NCI-H345 treated with DMSO at 0.1 percent for 48 hours (cell line): ENCODE measurements at regions not wholly inside any gene's neighbourhood (a gene's known extent, or its start where the extent isn't known, plus 50 kb on each side); places are given as distances from the start of the nearest gene placed in this dataset.

Experiments used
- DNase-seq: peaks from one replicate; lab custom pipeline; 2025; ENCODE audit not compliant: unreplicated experiment; lab: John Stamatoyannopoulos, UW

DNA sequence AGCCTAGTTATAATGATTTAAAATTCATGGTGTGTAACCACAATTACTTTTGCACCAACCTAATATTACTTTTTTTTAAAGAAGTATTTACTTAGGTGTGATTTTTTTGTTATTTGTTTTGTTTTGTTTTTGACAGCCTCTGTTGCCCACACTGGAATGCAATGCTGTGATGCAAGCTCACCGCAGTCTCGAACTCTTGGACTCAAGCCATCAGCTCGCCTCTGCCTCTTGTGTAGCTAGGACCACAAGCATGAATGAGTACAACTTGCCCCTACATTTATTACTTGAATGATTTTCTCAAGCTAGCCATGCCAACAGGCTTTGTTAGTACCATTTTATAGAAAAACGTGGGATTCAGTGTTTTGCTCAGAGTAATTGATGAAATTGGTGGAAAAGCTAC, 488.8 kb upstream of the CPEB2 start:
- DNase-seq, result no peak

DNA sequence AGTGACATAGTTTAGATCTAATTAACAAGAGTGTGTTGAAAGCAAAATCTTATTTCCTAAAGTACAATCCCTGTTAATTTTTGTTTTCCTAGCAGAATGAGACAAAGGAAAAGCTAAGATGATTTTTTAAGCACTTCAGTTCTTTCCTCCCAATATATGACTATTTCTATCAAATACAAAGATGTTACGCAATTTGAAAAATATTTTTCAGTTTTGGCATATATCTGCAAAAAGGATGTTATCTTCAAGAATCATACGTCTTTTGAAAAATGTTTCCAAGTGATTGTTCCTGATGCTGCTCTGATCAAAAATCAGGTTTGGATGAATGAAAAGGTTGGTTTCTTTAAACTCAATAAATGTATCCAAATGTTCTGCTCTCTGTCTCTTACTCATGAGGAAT, 486.7 kb upstream of the CPEB2 start:
- DNase-seq, result no peak

DNA sequence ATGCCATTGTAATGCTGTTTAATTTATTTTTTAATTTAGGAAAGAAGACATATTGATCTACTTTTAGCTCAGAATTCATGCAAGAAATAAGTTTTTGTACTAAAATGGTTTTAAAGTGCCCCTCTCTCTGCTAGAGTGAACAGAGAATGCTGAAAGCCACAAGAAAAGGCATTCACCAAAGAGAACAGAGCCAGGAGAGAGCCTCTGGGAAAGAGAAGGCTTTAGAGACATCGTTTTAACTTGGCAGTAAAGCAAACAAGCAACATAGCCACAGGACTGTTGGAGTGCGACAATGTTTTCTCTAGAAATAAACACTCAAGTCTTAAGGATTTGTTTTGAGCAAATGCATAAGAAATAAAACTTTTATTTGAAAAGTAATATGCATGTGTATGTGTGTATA, 484.1 kb upstream of the CPEB2 start:
- DNase-seq, result no peak

DNA sequence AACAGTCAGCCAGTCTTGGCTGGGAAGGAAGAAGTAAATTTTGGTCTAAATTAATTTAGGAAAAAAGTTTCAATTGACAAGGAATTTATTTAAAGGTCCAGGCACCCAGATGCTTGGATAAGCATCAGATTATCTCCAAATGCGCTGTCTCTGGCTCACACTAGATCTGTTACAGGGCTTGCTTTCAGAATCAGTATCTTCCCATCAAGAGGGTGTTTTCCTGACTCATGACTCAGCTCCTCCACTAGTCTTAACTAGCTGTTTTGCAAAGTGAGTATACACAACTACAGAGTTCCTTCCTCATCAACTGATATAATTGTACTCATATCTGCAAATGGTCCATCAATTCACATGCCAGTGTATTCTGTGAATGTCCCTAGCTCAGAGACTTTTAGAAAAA, 482.1 kb upstream of the CPEB2 start:
- DNase-seq, result no peak

DNA sequence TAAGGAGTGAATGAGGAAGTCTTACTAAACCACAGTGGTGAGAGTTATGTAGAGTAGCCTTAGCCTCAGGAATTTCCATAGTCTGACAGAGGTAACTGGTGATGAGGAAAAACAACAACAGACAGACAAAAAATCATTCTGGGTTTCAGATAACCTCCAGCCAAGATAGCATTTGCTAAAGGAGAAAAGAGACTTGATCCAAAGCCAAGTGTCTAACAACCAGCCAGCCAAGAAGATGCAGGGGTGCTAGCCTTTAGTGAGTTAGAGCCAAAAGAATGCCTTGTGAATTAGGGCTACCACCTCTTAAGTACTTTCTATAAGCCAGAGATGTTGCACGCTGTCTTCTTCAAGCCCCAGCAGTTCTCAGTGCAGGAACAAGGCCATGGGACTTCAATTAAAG, 478.0 kb upstream of the CPEB2 start:
- DNase-seq, result no peak

DNA sequence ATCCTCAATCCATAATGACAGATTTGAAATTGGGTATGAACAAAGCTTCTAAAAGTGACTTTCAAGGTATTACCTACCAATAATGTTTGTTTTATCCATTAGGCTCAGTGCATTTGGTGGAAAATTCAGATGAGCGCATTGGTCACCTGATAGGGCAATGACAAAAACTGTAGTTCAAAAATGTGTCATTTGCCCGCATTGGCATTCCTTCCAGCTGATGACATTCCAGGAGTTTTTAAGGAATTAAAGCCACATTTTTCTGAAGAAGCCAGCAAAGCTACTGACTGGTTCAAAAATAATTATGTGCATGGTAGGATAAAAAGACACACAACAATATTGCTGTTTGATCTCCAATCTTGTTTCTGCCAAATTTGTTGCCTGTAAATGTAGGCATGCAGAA, 473.4 kb upstream of the CPEB2 start:
- DNase-seq, result no peak

DNA sequence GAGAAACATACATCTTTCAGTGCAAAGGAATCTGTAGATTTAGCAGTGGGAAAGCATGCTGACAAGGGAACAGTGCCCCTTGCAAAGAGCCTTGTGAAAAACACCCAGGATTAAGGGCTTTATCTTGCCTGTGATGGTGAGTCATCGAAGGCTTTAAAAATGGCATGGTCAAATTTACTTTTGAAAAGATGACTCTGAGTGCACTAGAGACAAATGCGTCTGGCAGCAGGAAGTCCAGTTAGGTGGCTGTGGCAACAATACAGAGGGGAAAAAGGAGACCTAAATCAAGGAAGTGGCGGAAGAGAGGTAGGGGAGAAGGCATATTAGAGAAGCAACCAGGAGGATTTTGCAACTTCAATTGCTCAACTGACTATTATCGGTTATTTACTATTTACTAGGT, 472.6 kb upstream of the CPEB2 start:
- no peak for DNase-seq

DNA sequence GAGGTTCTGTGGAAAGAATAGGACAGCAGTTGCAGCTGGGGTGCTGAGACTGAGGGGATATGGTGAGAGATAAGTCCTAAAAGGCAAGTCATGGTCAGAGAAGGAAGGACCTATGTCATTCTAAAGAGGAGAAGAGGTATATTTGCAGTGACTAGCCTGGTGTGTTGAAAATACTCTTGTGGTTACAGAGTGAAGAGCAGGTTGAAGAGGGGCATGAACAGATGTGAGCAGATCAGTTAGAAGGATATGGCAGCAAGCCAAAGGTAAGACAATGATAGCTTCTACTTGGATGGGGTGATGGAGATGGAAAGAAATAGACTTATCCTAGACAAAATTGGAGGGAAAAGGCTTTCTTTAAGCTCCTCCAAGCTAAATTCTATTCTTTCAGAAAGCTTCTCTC, 469.8 kb upstream of the CPEB2 start:
- peak; percentile 91 for DNase-seq

DNA sequence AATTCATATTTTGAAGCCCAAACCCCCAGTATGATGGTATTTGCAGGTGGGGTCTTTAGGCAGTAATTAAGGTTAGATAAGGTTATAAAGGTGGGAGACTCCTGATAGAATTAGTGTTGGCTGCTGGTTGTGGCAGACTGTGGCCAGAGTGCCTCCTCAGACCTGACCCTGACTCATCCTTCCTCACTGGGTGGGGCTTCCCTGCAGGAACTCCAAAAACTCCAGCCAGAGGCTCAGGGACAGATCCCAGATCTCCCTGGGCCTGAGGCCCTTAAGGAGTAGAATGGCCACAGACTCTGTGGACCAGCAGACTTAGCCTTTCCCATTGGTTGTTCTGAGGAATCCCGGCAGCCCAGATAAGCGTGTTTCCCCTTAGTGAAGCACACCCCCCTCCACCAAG, 463.0 kb upstream of the CPEB2 start:
- DNase-seq, result no peak

DNA sequence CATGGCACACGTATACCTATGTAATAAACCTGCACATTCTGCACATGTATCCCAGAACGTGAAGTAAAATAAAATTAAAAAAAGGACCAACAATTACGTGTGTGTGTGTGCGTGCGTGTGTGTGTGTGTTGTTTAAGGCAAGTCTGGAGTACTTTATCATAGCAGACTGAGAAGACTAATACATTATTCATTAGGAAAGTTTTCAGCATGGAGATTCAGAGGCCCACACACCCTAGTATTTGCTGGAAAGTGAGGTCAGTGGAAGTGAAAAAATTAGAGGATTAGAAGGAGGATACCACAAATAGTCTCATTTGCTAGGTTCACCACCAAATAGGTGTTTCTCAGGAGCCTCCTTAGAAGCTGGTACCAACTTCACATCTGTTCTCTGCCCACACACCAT, 457.1 kb upstream of the CPEB2 start:
- DNase-seq, result no peak

DNA sequence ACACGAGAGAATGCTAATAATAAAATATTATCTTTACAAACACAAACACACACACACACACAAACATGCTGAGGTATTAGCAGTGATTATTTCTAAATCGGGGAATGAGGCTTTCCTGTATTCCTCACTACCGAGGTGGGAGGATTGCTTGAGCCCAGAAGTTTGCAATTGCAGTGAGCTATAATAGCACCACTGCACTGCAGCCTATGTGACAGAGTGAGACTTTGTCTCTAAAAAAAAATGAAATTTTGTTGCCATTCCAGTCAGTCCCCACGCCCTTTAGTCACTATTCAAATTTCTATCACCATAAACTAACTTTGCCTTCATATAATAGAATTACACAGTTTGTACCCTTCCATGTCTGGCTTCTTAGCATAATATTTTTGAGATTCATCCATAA, 456.5 kb upstream of the CPEB2 start:
- DNase-seq, result no peak

DNA sequence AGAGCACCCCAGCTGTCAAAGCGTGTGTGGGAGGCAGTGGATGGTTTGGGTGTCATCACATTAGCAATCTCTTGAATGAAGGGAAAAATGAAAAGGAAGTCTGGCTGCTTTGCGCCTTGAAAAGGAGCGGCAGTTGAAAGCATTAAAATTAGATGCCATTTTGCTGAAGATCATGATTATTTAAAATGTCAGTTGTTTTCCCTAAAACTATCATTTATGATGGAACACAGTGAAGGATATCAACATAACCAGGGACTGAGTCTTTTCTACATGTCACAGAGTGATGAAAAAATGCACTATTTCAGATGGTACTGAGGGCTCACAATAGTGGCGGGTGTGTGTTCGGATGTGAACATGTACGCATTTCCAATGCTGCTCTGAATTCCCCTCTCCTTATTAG, 450.2 kb upstream of the CPEB2 start:
- no peak for DNase-seq

DNA sequence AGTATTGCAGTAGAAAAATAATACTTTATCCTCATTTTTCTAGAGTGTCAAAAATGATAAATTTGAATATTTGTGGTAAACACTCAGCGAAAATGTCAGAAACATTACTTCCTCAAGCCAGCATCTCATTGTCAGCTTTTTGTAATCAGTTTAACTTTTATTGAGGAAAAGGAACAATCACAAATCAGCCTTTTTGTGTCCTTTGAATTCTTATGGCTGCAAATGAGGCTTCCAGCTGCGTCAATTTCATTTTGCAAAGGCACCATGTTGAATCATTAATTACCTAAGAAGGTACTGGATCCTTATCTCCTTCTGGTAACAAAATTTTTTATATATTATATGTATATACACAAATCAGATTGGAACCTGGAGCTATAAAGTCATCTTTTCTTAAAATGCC, 442.6 kb upstream of the CPEB2 start:
- DNase-seq, result no peak

DNA sequence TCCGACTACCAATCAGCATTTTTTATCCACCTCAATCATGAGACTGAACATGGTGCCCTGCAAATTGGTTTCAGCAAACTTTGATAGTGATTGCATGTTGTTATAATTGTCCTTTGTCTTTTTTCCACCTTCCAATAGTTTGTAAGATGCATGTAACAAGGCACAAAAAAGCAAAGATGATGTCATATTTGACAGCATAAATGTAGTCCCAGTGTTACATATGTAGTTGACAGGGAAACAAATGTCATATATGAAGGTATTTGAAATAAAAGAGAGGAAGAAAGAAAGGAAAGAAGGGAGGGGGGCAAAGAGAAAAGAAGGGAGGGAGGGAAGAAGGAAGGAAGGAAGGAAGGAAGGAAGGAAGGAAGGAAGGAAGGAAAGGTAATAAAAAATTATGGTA, 441.7 kb upstream of the CPEB2 start:
- DNase-seq, result no peak

DNA sequence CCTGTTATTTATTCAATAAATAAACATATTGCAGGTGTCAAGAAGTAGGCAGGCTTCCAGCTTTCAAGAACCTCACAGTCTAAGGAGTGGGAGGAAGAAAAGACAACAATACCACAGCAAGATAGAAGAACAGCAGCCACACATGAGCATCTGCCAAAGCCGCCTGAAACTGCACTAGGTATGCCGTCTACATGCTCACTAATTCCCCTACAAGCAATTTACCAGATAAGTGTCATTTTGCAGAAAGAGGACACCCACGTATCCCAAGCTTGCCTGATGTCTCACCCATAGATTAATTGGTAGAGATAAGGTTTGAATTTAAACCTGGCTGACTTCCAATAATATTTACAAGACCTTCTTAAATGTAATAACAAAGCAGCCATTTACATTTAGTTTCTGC, 439.4 kb upstream of the CPEB2 start:
- no peak for DNase-seq

DNA sequence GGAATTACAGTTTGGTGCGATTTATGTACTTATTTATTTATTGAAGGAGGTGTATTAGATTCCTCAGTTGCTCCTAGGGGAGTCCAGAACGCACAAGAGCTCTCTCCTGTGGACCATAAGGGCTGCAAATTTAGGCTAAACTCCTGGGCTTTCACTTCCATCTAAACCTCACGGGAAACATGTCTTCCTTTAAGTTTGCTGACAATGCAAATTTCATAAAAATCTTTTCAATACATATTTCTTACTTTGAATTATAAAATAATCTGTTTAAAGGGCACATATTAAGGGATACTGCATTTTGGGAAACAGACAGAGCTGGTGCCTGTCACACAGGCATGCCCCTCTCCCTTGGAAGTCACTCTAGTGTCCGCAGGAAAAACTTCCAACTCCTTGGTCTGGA, 438.0 kb upstream of the CPEB2 start:
- no peak for DNase-seq

DNA sequence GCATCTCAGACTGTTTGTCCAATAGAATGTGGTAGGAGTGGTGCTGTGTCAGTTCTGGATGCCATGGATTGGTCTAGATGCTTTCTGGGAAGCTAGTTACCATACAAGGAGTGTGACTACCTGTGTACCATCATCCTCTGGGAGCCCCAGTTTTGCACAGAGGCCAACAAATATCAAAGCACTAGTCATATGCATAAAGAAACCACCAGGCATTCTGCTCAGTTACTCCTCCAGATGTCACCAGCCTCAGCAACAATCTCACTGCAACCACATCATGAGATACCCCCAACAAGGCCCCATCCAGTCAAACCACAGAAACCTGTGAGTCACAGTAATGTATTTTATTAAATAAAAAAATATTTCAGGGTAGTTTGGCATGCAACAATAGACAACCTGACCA, 435.8 kb upstream of the CPEB2 start:
- no peak for DNase-seq

DNA sequence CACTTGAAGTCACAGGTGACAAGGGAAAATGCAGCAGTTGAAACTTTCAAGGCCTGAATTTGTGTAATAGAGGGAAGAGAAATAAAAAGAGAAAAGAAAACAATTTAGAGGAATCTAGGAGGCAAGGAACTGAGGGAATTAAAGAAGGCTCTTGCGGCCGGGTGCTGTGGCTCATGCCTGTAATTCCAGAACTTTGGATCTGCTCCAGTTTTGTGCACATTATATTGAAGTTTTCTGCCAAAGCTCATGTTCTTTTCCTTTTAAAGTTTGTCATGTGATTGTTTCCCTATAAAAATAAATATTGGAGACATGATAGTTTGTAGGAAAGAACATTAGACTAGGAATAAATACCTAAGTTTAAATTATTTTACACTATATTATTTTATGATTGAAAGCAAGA, 433.9 kb upstream of the CPEB2 start:
- DNase-seq, result no peak

DNA sequence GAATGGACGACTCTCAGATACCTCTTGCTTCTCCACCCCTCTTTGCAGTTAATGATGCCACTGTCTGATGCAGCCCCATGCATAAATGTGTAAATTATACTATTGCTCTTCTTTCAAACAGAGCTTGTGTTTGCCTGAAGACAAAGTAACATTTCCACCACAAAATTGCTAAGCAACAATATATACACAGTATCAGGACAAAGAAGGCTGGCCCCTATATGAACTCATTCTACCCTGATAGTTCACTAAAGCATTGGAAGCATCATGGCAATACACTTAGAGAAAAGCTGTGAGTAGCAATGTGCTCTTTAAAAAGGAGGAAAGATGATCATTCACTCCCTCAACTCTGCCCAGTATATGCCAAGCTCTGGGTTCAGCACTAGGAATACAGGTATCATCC, 427.0 kb upstream of the CPEB2 start:
- DNase-seq, result no peak

DNA sequence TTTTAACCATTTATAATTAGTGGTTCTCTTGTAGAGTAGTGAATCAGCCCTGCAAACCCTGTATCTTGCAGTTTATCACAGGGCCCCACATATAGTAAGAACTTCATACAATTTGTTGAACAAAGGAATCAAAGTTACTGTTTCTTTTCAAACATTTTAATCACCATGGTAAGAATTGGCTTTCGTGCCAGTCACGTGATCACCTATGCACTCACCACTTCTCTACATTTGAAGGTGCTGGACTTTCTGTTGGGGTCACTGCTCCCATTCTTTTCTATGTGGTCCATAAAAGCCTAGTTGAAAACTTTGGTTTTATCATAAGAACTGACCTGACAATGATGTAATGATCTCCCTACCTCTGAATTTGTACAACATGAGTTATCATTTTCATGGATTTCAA, 426.4 kb upstream of the CPEB2 start:
- DNase-seq, result no peak

DNA sequence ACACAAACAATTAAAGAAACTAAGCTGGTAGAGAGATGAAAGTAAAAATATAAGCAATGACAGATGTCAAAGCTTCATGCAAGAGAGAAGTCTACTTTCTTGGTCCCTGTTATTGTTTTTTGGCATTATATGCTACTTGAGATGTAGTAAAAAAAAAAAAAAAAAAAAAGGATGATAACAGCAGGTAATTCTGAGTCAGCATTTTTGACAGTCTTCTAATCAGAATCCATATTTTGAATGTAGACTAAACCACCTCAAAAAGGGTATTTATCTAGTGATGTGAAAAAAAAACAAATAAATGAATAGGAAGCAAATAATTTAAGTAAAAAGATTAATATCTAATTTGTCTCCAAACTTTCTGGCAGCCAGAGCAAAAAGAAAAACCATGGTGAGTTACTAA, 422.2 kb upstream of the CPEB2 start:
- DNase-seq, result no peak

DNA sequence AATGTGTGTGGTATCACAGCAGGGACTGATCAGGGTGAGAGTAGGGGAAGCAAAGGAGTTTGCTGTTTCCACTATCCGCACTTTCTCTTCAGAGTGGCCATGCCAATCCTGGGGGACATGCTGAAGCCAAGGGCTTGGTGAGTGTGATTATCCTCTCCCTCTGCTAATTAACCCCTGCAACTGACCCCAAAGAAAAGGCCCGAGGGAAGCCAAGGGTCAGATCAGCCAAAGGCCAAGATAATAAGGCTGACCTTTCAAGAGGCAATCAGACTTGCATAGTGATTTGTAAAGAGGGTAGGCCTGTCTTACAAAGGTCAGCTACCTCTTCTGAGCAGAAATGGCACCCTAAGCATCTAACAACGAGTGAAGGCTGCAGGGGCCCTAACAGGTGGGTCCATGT, 420.5 kb upstream of the CPEB2 start:
- DNase-seq, result no peak

DNA sequence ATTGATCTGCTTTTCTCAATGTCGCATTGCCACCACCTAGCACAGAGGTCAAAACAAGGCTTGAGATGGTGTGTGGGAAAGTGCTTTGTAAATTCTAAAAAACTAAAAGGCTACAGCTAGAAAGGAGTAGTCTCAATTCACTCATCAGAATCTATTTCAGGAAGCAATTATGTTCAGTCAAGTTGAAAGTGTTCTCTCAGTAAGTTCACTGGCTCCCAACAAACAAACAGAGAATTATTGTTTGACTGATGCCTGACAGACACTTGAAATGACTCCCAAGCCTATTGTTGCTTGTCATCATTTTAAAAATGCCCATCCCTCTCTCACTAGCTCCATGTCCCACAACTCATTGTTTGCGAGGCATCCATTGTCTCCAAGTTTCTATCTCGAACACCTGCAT, 419.6 kb upstream of the CPEB2 start:
- DNase-seq, result peak; percentile 28

DNA sequence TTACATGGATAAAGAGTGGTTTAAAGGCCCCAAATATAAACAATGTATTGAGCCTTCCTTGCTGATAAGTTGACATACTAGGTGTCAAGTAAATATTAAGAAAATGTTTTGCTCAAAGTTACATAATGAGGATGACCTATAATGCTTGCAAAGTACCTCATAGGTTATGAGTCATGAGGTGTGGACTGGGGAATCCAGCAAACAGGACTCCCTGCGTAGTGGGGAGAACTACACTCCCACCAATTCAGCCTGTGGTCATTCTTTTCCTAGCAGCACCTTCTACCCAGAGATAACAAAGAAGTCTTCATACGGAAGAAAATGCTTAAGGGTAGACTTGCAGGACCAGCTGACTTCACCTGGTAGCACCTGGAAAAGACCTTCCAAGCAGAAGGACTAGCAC, 418.9 kb upstream of the CPEB2 start:
- DNase-seq, result no peak
